ENCODE measurements at regions not wholly inside any gene's neighbourhood (a gene's known extent, or its start where the extent isn't known, plus 50 kb on each side); places are given as distances from the start of the nearest gene placed in this dataset.
A peak's percentile ranks its signal among the peaks of the same experiment; 100 is the strongest.

DNA sequence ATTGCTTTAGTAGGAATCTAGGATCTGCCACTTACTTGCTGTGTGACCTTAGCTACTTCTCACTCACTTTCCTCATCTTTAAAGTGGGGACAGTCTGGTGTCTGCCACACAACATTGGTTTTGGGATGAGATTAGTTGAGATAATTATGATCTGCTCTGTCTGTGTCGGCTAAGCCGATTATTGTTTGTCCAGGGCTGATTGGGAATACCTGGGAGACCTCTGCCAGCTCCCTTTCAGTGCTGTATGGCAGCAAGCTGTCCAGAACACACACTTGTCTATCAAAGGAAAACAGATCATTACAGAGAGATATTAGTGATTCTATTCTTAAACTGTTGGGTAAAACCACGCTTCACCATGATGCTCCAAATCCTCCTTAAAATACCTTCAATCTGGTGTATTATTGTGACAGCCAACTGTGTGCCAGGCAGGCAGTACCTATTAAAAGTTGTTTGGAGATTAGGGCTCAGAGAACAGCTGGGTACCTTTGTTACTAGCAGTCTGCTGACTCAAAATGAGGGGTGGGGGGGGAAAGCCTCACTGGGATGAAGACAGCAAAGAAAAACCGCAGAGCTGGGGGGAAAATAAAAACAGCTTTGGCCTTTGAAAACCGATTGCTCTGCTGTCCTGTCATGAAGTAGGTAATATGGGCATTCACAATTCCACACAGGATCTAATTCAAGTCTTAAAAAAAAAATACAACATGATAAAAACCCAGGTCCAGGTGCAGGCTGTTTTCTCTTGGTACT, 458.4 kb upstream of the C9orf72 start:
- no peak for DNase-seq

DNA sequence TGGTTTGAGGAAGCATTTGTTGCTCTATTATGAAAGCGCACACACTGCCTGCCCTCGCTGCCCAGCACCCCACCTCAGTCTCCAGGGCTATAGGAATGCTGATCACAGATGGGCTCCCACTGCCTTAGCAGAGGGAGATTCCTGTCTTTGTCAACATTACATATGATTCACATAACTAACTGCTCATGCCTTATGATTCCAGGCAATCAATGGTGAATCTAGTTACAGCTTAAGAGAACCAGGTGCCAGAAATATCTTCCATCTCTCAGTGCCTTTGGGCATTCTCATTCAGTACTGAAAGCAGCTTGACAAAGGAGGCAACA, 458.9 kb upstream of the C9orf72 start:
- no peak for DNase-seq

DNA sequence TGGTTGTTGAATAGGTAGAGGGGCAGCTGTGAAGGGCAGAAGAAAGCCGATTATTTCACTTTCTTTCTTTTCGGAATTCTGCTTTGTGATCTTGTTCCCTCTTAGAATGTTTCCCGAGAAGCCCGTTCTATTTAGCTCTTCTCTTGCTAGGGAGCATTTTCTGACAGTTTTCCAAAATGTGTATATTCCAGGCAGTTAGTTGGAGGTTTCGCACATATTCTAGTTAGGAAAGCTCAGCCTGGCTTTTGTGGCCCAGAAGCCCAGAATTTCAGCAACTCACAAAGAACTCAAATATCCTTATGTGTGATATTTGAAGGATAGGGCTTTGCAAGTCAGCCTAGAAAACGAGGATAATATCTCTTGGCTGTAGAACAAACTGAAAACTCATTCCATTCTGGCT, 461.0 kb upstream of the C9orf72 start:
- no peak for DNase-seq

DNA sequence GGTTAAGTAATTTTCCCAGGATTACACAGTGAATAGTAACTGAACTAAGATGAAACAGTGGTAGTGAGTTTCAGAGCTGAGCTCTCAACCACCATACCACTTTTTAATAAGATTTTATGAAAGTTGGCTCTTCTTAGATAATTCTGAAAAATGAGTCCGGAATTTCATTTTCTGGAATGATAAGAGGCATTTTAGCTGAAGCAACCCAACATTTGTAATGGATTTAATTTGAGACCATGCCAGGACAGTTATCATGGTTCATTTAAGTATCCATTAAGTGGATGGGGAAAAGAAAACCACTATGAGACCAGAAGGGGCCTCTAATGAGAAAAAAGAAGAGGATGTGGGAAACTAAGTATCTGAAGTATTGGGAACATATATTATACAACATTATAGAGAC, 464.7 kb upstream of the C9orf72 start:
- DNase-seq = no peak

DNA sequence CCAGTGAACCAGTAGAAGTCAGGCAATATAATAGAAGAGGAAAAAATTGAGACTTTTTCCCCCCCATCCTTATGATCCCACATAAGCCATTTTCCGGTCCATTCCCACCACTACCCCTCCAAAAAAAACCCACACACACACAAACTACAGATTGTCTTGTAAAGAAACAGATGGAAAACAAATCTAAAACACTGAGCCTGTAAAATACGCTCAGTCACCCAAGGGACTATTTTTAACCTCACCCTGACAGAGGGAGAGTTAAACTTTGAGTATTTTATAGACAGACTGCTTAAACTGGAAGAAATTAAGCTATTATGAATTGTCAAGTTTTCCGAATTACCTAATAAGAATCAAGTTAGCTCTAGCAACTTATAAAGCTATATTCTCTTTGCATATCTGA, 471.8 kb upstream of the C9orf72 start:
- DNase-seq = no peak

DNA sequence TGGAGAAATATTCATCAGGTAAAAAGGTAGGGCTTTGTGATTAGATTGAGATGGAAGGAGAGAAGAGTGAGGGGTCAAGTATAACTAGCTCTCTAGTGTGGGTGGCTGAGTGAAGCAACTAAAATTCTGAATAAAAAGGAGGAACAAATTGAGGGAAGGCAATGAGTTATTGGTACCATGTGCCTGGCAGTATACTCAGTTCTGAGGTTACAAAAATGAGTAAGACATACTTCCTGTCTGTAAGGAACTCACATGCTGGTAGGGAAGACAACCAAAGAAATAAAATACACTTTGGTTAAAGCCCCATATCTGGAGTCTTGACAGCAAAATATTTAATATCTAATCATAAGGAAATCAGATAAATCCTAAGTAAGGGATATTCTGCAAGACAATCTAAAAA, 476.8 kb upstream of the C9orf72 start:
- no peak for DNase-seq

DNA sequence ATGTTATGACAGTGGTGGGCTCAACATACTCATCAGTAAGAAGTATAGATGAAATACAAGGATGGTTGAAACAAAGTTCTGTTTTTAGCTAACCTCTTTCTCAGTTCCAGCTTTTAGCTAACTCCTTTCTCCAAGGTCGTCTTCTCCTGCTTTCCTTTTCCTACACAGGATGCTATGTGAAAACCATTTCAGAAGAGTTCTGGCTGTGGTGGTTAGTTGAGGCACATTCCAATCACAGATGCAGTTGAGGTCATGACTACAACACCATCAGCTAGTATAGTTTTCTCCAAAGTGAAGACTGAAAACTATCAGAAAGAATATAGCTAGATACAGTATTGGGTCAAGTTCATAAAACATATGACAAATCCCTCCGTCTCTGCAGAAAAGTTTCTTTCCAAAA, 477.7 kb upstream of the C9orf72 start:
- no peak for DNase-seq

DNA sequence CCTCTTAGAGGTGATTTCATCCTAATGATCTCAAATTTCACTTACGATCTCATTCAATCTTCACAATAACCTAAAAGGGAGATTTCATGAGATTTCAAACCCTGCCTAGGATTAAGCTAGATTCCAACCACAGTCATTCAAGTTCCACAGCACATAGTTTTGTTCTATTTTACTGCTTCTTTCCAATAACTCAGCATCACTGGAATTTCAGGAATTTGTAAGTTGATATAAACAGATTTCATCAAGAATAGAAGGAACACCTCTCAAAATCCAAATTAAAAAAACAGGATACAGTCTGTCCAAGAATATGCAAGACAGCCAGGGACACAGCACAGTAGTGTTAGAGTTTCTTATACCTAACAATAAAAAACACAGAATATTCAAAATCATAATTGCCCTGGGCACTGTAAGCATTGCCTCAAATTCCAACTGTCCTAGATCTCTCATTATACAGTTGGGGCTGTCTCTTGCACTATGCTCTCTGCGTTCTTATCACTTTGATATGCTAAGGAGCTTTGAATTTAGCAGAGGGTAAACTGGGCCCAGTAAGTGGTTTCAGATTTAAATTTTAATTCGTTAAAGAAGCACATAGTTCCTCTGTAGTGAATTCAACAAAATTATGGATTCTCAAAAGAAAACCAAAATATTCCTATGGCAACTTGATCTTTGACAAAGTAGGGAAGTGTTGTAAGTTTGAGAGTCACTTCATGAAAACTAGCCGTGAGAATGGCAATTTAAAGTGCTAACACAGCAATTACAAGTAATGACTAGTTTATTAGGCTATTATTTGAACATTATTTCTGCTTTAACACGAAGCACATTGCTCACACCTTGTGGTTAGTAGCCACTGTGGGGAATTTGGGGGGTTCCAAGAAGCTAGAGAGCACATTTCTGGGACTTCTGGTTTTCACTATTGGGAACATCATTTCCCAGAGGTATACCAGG, 478.6 kb upstream of the C9orf72 start:
- no peak for DNase-seq

DNA sequence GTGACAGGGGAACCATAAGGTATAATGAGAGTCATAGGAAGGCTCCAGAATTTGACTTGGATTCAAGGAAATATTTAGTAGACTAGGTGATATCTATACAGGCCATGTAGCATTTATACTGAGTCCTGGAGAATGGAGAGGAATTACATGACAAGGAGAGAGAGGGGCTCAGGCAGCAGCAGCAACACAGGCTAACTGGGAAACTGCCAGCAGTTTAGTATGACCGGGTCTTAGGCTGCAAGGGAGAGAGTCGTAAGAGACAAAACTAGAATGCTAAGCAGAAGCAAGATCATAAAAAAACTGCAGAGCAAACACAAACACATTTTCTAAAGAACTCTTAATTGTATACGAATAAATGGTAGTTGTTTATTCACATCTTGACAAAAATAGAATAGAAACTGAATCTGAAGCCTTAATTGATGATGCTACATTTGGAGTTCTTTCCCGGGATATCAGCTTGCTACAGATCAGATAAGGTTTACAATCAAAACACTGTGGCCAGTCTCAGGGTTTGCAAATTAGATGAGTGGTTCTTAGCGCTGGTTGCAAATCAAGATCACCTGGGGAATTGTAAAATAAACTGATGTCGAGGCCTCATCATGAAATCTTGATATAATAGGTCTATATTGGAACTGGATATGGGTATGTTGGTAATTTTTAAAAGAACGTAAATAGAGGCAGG, 480.0 kb upstream of the C9orf72 start:
- no peak for DNase-seq

DNA sequence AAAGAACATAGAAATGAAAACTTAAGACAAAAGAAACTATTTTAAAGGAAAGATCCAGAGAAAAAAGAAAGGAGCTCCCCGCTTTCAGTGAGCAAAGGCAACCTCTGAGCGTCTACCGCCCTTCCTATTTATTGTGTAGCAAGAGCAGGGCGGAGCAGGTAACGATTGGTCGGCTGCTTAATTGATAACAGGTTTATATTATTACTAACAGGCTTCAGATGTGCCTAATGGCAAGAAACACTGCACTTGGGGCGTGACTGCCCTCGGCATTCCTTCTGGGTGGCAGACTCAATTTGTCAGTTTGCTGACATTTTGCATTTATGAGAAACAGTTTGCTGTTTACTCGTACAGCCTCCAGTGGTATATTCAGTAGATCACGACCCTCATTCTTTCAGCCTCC, 482.7 kb upstream of the C9orf72 start:
- DNase-seq = no peak

DNA sequence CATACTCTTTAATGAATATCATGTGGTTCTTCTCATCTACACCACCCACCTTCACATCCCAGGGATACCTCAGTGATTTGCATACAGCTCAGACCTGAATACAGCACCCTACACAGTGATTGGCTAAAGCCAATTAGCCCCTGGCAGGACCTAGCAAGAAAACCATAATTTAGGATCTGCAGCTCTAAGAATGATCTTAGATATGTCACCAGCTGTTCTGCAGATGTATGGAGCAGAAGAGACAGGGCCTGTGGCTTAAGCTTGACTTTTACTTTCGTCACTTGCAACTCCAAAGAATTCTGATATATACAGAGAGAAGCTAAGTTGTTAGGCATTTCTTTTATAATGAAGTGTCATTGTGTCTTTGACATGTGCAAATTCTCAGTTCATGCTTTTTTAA, 483.2 kb upstream of the C9orf72 start:
- no peak for DNase-seq

DNA sequence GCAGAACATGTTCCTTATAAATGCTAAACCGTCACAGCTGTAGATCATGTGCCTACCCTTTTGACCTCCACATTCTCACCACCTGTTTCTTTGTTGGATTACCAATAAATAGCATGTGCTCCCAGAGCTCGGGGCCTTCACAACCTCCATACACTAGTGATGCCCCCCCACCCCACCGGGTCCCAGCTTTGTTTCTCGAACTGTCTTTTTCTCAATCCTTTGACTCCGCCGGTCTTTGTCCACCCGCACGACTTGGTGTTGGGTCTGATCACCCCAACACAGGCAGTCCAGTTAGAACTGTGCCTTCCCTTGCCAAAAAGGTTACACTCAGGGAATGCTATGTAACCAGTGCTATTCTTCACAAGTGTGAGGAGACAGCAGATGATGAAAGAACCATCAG, 485.9 kb upstream of the C9orf72 start:
- no peak for DNase-seq

DNA sequence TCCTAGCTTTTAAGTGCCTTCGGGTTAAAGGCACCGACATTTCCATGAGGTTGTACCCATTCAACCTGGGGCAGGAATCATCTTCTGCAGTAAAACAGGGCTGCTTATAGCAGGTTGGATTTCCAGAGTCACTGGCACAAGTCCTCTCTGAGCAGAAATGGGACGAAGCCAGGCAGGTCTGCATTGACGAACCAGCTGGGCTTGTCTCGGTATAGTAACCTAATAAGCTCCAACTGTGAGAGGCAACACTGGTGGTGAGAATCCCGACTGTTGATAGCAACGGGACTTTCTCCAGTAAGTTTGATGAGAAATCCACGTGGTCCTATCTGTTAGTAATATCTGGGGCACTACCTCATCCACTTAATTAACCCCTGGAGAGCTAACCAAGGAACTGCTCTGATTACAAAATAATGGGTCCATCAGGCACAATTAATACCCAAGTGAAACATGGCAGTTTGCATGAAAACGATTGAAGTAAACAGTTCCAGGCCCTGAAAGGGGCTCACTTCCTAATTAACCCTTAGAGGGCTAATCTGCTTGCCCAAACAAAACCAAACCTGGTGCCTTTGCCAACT, 491.0 kb upstream of the C9orf72 start:
- no peak for DNase-seq

DNA sequence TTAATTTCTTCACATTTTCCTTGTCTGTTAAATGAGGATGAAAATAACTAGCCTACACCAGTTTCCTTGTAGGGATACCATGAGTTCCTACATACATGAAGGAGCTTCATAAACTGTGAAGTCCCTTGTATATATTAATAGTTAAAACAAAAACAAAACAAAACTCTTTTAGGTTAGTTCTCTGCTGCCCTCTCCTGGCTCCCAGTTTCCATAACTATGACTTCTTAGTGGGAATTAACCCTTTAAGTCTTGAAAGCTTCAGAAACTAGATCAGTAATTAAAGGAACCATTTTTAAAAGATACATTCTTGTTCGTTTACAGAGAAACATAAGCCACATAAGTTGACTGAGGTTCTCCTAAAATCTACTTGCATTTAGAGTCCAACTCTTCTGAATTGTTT, 500.0 kb upstream of the C9orf72 start:
- DNase-seq = peak; percentile 27

DNA sequence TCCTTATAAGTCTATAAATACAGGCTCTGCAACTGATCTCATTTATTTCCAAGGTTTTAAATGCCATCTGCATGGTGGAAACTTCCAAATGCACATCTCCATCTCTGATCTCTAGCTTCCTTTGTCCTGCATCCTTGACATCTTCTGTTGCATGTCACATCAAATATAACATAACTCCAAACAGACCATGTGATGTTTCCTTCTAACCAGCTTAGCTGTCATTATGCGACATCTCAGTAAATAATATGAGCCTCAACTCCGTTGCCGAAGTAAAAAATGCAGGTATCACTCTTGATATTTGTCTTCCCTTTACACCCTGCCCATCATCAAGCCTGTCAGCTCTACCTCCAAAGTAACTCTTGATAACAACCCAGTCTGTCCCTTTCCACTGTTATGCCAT, 506.4 kb upstream of the C9orf72 start:
- DNase-seq = no peak

DNA sequence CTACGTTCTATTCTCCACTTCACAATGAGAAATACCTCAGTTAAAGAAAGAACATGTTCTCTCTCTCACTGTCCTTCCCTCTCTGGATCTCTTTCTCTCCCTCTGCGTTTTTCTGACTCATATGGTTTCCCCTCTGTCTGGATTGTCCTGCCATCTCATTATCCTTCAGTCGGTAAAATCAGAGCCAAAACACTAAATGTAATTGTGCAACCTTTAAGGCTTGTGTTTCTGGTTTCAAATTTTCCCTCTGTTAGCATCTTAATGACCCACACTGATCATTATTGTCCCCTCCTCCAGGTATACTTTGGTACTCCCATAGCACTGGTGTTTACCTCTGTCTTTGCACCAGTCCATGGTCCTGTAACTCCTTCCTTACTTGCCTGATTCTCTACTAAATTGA, 509.4 kb upstream of the C9orf72 start:
- no peak for DNase-seq

DNA sequence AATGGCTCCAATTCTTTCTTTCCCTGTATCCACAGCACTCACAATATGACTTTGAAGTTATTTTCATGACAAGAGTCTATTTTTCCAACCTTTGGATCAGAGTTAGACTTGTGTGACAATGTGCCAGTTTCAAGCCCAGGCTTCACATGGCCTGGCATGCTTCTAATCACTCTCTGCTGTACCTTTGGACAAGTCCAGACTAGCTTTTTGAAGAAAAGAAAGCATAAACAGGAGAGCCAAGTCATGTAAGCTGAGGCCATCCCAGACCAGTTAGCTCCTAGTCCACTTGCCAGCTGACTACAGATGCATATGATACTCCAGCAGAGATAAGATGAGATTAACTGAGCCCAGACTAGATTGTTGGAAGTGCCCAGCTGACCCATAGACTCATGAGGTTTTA, 513.6 kb upstream of the C9orf72 start:
- no peak for DNase-seq

DNA sequence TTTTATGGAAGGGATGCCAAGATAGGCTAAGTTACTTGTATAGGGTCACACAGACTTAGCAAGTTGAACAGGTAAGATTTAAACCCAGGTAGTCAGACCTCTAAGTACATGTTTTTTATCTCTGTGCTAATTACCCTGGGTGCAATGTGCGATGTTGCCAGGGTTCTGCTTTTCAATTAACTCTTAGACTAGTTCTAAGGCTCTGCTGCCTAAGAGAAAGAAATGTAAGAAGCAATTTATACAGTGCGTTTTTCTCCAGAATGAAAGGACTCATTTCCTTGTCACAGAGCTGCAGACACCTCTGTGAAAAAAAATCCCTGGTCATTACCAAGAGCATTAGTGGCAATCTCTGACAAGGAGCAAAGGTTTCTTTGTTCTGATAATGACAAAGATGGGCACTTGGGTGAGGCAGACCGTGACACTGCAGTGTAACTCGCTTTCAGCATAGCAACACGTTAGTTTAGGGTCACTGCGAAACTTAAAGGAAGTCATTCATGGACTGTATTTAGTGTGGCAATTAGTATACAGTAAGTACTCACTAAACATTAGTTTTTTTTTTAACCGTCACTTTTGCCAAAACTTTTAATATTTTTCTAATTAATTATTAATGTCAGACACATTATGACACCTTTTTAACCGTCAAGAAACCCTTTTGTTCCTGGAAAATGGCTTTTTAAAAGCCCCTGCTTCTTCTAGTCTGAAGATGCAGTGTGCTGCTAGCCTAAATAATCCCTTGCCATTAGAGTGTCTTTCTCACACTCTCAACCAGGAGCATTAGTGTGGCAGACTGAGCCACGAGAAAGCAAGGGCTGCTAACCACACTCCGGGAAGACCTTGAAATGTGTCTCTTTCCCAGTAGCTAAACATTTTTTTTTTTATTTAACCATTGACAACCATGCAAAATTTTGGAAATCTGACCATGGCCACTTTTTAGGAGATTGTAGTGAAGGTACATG, 520.0 kb upstream of the C9orf72 start:
- DNase-seq = no peak

DNA sequence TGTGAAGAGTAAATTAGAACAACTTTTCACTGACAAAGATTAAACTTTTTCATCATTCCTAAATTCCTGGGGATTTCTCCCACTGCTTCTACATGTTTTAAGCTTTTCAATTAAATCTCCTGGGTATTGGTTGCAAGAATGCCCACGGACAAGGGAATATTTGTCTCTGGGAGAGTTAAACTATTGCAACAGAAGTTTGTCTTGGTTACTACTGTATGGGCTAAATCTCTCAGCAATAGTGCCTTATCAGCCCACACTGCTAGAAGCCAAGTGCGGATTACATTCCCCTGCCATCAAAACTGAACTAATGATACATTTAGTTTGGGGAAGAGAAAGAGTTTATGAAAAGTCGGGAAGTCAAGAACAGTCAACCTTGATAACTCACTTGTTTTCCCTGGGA, 528.2 kb upstream of the C9orf72 start:
- no peak for DNase-seq

DNA sequence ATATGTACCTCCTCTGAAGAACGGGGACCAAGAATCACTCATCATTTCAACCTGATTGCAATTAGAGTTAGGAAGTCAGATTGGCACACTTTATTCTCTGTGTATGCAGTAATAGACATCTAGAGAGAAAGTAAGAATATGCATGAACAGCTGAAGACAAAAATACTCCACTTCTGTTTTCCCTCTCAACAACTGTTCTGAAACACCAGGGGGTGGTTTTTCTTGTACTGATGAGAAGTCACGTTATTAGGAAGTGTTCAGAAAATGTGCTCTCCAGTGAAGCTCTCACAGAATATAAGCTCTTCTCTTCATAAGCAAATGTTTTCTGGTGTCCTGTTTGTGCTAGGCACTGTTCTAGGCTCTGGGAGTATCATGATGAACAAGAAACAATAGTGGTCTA, 531.7 kb upstream of the C9orf72 start:
- no peak for DNase-seq

DNA sequence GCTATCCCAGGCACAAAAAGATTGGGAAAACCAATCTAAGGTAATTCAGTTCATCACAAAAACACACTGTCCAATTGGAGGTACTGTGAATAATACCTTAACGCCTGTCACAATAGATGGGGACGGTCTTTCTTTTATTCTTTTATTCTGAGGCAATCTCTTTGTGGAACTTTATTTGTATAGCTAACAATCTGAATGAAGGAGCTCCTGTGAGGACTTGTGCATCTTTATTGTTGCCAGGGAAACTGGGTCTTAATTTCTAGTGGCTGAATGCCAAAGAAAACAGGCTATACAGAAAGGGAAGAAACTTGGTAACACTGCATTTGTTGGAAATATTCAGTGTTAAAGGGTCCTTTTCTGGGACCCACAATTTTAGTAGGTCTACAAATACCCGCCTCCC, 546.9 kb upstream of the C9orf72 start:
- DNase-seq = no peak

DNA sequence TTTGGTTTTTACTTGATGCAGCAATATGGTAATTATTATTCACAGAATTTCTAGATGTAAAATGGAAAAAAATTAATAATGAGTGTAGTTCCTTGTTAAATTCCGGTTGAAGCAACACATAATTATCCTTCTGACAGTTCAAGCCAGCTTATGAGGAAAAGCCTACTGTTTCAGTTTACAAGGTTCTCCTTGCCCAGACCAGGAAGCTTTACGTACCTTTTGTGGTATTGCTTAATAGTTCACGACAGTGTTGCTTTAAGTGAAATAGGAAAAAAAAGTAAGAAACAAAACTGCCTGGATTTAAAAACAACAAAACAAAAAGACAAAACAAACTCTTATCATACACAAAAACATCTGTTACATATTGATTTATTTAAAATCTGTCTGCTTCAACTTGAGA, 547.3 kb upstream of the C9orf72 start:
- DNase-seq = no peak
